Spinal cord (tissue), 9 donors: ENCODE measurements at regions not wholly inside any gene's neighbourhood (a gene's known extent, or its start where the extent isn't known, plus 50 kb on each side); places are given as distances from the start of the nearest gene placed in this dataset.
"Not testable (repeated sequence)": the region's sequence is repeated elsewhere in the genome, so short reads cannot be mapped to it uniquely, and the experiment has no call there.

Experiments
- DNase-seq, 6 donors: peaks; one replicate each; pipeline versions ENCODE4 v3.0.0 to v3.0.0-alpha.2; 2013 to 2015; ENCODE audit warnings: low spot score in 6 of 6, low read depth in 4 of 6
- H3K27ac ChIP-seq: one replicate; pipeline ENCODE4 v1.5.1; 2013; ENCODE audit warnings: low read depth, low read length, control low read depth
- H3K27me3 ChIP-seq: one replicate; pipeline ENCODE4 v1.6.1; 2013; ENCODE audit warnings: low read length; ENCODE audit not compliant: control insufficient read depth, insufficient read depth
- H3K36me3 ChIP-seq: one replicate; pipeline ENCODE4 v1.6.1; 2013; ENCODE audit warnings: low read length; ENCODE audit not compliant: control insufficient read depth, insufficient read depth
- H3K4me1 ChIP-seq: one replicate; pipeline ENCODE4 v1.6.1; 2013; ENCODE audit warnings: low read length; ENCODE audit not compliant: control insufficient read depth, insufficient read depth
- H3K4me3 ChIP-seq: one replicate; pipeline ENCODE4 v1.5.1; 2013; ENCODE audit warnings: low read depth, low read length, control low read depth
- H3K9me3 ChIP-seq: one replicate; pipeline ENCODE4 v1.6.1; 2013; ENCODE audit warnings: low read length; ENCODE audit not compliant: control insufficient read depth, insufficient read depth
- WGBS: methylation state at CpG from one replicate; pipeline ENCODE4 v1.1.5; 2013; ENCODE audit warnings: missing lambda C conversion rate; ENCODE audit not compliant: insufficient coverage; 5-methylcytosine and 5-hydroxymethylcytosine counted together
- donor health status: healthy.

- not testable (repeated sequence) for H3K4me1 ChIP-seq, DNase-seq, H3K27me3 ChIP-seq, H3K4me3 ChIP-seq, H3K27ac ChIP-seq, H3K9me3 ChIP-seq, H3K36me3 ChIP-seq
- WGBS = no CpG with 5 or more reads among the region's 4 CpGs
These were observed 222.5 kb upstream of the GRIK2 start for GRCh38 chr6:101171049-101171448.

GRCh38 chr6:101178748-101179147, 214.8 kb upstream of the GRIK2 start:
- no peaks in the 10 kb centered on the region for H3K27me3 ChIP-seq
- H3K4me3 ChIP-seq = no peak overlapping the region
- H3K27ac ChIP-seq = no peak overlapping the region
- no peaks in the 10 kb centered on the region for H3K4me1 ChIP-seq
- DNase-seq = peak in 1 of 6 donors; percentile 5
- H3K9me3 ChIP-seq = no peaks in the 10 kb centered on the region
- no peaks in the 10 kb centered on the region for H3K36me3 ChIP-seq

GRCh38 chr6:101181006-101181405, 212.5 kb upstream of the GRIK2 start:
- WGBS = 82% methylated on average over 5 of the region's 6 CpGs
- no peak overlapping the region for H3K27ac ChIP-seq
- DNase-seq = peak in 1 of 6 donors; percentile 19
- H3K4me3 ChIP-seq = no peak overlapping the region
- H3K36me3 ChIP-seq = no peaks in the 10 kb centered on the region
- H3K9me3 ChIP-seq = no peaks in the 10 kb centered on the region
- H3K27me3 ChIP-seq = no peaks in the 10 kb centered on the region
- no peaks in the 10 kb centered on the region for H3K4me1 ChIP-seq

GRCh38 chr6:101188285-101188798, 205.2 kb upstream of the GRIK2 start:
- H3K4me3 ChIP-seq, H3K36me3 ChIP-seq, H3K27me3 ChIP-seq, H3K27ac ChIP-seq, H3K4me1 ChIP-seq, H3K9me3 ChIP-seq, DNase-seq: not testable (repeated sequence)
- 94% methylated on average over 11 of the region's 12 CpGs for WGBS

- Histone ChIP-seq H3K27ac (no peak overlapping the region), H3K36me3 (no peaks in the 10 kb centered on the region), H3K4me3 (no peak overlapping the region), H3K4me1 (no peaks in the 10 kb centered on the region), H3K9me3 (no peaks in the 10 kb centered on the region), H3K27me3 (no peaks in the 10 kb centered on the region)
- DNase-seq = no peak
These were observed 197.9 kb upstream of the GRIK2 start for GRCh38 chr6:101195588-101195987.

DNA sequence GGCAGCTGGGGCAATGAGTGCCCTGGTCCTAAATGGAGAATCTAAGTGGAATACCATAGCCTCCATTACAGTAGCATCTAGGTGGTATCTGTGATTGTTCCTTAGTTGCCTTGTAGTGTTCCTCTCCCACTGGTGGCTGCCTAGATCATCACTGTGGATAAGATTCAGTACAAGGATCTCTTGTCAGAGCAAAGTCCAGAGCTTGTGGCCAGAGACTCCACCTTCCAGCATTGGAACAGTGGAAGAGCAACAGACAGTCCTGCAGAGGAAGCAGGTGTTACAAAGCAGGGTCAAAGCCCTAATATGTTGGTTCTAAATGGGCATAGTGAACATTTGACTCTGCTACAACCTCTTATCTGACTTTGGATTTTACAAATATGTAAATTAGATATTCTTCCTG, 194.1 kb upstream of the GRIK2 start:
- Histone ChIP-seq H3K9me3 (no peaks in the 10 kb centered on the region), H3K4me1 (no peaks in the 10 kb centered on the region), H3K27me3 (no peaks in the 10 kb centered on the region), H3K36me3 (no peaks in the 10 kb centered on the region), H3K27ac (no peak overlapping the region), H3K4me3 (no peak overlapping the region)
- DNase-seq = no peak

GRCh38 chr6:101202867-101203374, 190.6 kb upstream of the GRIK2 start:
- no peak for DNase-seq
- Histone ChIP-seq H3K4me3 (no peak overlapping the region), H3K27me3 (no peaks in the 10 kb centered on the region), H3K27ac (no peak overlapping the region), H3K9me3 (no peaks in the 10 kb centered on the region), H3K36me3 (no peaks in the 10 kb centered on the region), H3K4me1 (no peaks in the 10 kb centered on the region)

GRCh38 chr6:101203664-101204063, 189.8 kb upstream of the GRIK2 start:
- WGBS = no CpG with 5 or more reads among the region's 2 CpGs
- H3K36me3 ChIP-seq = no peaks in the 10 kb centered on the region
- H3K4me1 ChIP-seq = no peaks in the 10 kb centered on the region
- no peak for DNase-seq
- H3K4me3 ChIP-seq = no peak overlapping the region
- H3K27ac ChIP-seq = no peak overlapping the region
- H3K27me3 ChIP-seq = no peaks in the 10 kb centered on the region
- no peaks in the 10 kb centered on the region for H3K9me3 ChIP-seq

- no peak for DNase-seq
- H3K4me1 ChIP-seq = no peaks in the 10 kb centered on the region
- no peaks in the 10 kb centered on the region for H3K36me3 ChIP-seq
- H3K4me3 ChIP-seq = no peak overlapping the region
- no peaks in the 10 kb centered on the region for H3K9me3 ChIP-seq
- H3K27me3 ChIP-seq = no peaks in the 10 kb centered on the region
- no CpG with 5 or more reads among the region's 4 CpGs for WGBS
- no peak overlapping the region for H3K27ac ChIP-seq
These were observed 185.4 kb upstream of the GRIK2 start for GRCh38 chr6:101208152-101208551.

DNA sequence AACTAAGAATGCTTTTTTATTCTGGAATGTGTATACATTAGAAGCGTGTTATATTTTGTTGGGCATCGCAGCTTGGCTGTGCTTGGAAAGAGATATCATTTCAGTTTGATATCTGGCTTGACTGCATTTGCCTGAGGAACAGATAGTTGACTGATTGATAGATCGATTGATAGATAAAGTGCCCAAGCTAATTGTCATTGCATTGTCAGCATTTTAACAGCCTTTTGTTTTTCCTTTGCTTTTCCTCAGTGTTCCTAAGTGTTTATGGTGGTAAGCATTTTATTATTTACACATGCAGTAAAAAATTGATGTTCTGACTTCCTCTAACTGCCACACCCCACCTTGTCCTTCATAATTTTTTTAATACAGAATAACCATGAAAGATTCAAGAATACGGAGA, 180.9 kb upstream of the GRIK2 start:
- H3K36me3 ChIP-seq = no peaks in the 10 kb centered on the region
- no peaks in the 10 kb centered on the region for H3K9me3 ChIP-seq
- no peak overlapping the region for H3K4me3 ChIP-seq
- no peak overlapping the region for H3K27ac ChIP-seq
- DNase-seq = no peak
- no peaks in the 10 kb centered on the region for H3K27me3 ChIP-seq
- no CpG with 5 or more reads among the region's 4 CpGs for WGBS
- H3K4me1 ChIP-seq = no peaks in the 10 kb centered on the region
